ENCODE measurements at regions not wholly inside any gene's neighbourhood (a gene's known extent, or its start where the extent isn't known, plus 50 kb on each side); places are given as distances from the start of the nearest gene placed in this dataset.

- H3K4me2 ChIP-seq = no peak overlapping the region
These were observed 284.7 kb downstream of the DAD1 start for GRCh38 chr14:22304326-22304725.

DNA sequence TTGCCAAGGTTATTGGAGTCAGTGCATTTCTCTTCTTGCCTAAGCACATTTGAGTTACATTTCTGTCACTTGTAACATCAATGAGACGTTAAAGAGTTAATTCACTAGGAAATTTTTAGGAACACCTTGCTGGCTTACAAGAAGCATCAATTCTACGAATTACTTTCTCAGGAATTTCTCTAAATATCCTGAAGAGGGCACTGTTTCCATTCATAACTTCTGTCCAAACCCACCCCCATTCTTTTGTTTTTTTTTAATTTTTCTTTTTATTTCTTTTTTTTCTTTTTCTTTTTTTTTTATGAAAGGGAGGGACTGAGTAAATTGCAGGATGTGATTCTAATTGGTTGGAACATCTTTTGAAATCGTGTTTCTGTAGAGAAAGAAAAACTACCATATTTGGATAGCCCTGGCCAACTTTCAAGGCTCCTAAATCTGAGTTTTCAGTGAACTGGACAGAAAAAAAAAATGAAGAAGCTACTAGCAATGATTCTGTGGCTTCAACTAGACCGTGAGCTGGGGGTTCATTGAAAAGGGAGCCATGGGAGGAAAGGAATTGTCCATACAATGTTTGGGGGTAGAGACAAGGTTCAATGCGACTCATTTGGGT, 285.3 kb downstream of the DAD1 start:
- Histone ChIP-seq H3K4me3 (no peak overlapping the region), H3K9me3 (ENCODE audit: insufficient read depth, low read depth) (no peaks in the 10 kb centered on the region), H3K79me2 (ENCODE audit: low read depth) (no peaks in the 10 kb centered on the region), H3K27me3 (ENCODE audit: insufficient read depth, low read depth) (no peaks in the 10 kb centered on the region), H3K9me2 (ENCODE audit: insufficient read depth) (no peaks in the 10 kb centered on the region), H3K36me3 (ENCODE audit: low read depth) (no peaks in the 10 kb centered on the region), H3K4me2 (no peak overlapping the region), H3K27ac (no peak overlapping the region), H2AFZ (no peak overlapping the region), H3F3A (ENCODE audit: insufficient read depth, low read depth) (no peaks in the 10 kb centered on the region), H3K4me1 (replicated peaks; ENCODE audit: insufficient read depth) (no peaks in the 10 kb centered on the region), H4K20me1 (ENCODE audit: insufficient read depth) (no peaks in the 10 kb centered on the region)
- DNase-seq = no peak
- BruUV-seq (replicated peaks) = no TSS peak
- POLR2A ChIA-PET (ENCODE audit: unreplicated experiment) = no interaction called here
- intact Hi-C loops (cut with micrococcal nuclease; ENCODE audit: unreplicated experiment) = no loop called here
- TF ChIP-seq CTCF (conservative IDR thresholded peaks at IDR 0.05) (peak; percentile 58), EZH2 (IDR thresholded peaks at IDR 0.05; ENCODE audit: low read depth) (no peak)
- CTCF ChIA-PET = no interaction called here

More at GRCh38 chr14:22304326-22304725, 284.7 kb downstream of the DAD1 start:
- intact Hi-C loops (cut with micrococcal nuclease; ENCODE audit: unreplicated experiment) = no loop called here
- no peaks in the 10 kb centered on the region for H3K9me2 ChIP-seq (ENCODE audit: insufficient read depth)
- no peaks in the 10 kb centered on the region for H3F3A ChIP-seq (ENCODE audit: insufficient read depth, low read depth)
- no peak overlapping the region for H3K27ac ChIP-seq
- ChIA-PET CTCF (no interaction called here), POLR2A (ENCODE audit: unreplicated experiment) (no interaction called here)
- no peaks in the 10 kb centered on the region for H3K4me1 ChIP-seq (replicated peaks; ENCODE audit: insufficient read depth)
- TF ChIP-seq CTCF (conservative IDR thresholded peaks at IDR 0.05) (no peak), EZH2 (IDR thresholded peaks at IDR 0.05; ENCODE audit: low read depth) (no peak)
- BruUV-seq (replicated peaks) = no TSS peak
- H3K36me3 ChIP-seq (ENCODE audit: low read depth) = no peaks in the 10 kb centered on the region
- no peaks in the 10 kb centered on the region for H3K27me3 ChIP-seq (ENCODE audit: insufficient read depth, low read depth)
- H3K79me2 ChIP-seq (ENCODE audit: low read depth) = no peaks in the 10 kb centered on the region
- H3K9me3 ChIP-seq (ENCODE audit: insufficient read depth, low read depth) = no peaks in the 10 kb centered on the region
- no peak overlapping the region for H2AFZ ChIP-seq
- no peaks in the 10 kb centered on the region for H4K20me1 ChIP-seq (ENCODE audit: insufficient read depth)
- H3K4me3 ChIP-seq = no peak overlapping the region
- no peak for DNase-seq

DNA sequence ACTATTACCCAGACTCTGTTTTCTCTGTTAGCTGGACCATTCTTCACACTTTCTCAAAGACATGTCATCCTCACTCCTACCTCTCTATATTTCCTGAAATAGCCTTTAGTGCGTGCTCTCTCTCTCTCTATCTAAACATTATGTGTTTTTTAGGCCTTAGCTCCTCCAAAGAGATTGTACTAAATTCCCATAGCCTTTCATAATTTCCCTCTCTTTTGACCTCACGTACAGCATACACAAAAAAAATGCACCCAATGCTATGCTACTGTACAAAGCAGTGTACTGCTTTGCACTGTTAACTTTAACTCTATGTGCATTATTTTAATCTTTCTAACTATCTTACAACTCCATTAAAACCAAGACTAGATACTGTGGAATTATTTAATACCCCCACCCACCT, 288.4 kb downstream of the DAD1 start:
- Histone ChIP-seq H3K4me1 (replicated peaks; ENCODE audit: insufficient read depth) (peaks cover 30% of the 10 kb centered on the region), H3K4me2 (no peak overlapping the region), H3K27ac (no peak overlapping the region), H2AFZ (no peak overlapping the region), H3K79me2 (ENCODE audit: low read depth) (no peaks in the 10 kb centered on the region), H3F3A (ENCODE audit: insufficient read depth, low read depth) (0 out of 2 replicates have a peak, but pooled peaks cover 5% of the 10 kb centered on the region), H3K4me3 (no peak overlapping the region), H3K9me2 (ENCODE audit: insufficient read depth) (no peaks in the 10 kb centered on the region), H4K20me1 (ENCODE audit: insufficient read depth) (no peaks in the 10 kb centered on the region), H3K27me3 (ENCODE audit: insufficient read depth, low read depth) (no peaks in the 10 kb centered on the region), H3K36me3 (ENCODE audit: low read depth) (no peaks in the 10 kb centered on the region), H3K9me3 (ENCODE audit: insufficient read depth, low read depth) (no peaks in the 10 kb centered on the region)
- intact Hi-C loops (cut with micrococcal nuclease; ENCODE audit: unreplicated experiment) = no loop called here
- CTCF ChIA-PET = interaction anchor here (0.6 kb wide), 1 partner anchor 79 kb away, joined by 3 read pairs; no protein-coding TSS in a partner anchor
- no peak for TF ChIP-seq EZH2 (IDR thresholded peaks at IDR 0.05; ENCODE audit: low read depth)
- TF ChIP-seq CTCF (conservative IDR thresholded peaks at IDR 0.05) = no peak
- BruUV-seq (replicated peaks) = no TSS peak
- POLR2A ChIA-PET (ENCODE audit: unreplicated experiment) = no interaction called here
- DNase-seq = no peak

Data from PC-9 (cell line).